NT2/D1 (cell line): ENCODE measurements at regions not wholly inside any gene's neighbourhood (a gene's known extent, or its start where the extent isn't known, plus 50 kb on each side); places are given as distances from the start of the nearest gene placed in this dataset.

ENCODE experiments used
- SUZ12 ChIP-seq: IDR thresholded peaks from 2 replicates; pipeline ENCODE4 v1.6.1; 2011; ENCODE audit not compliant: insufficient read length, insufficient read depth; ENCODE audit errors: extremely low read depth
- YY1 ChIP-seq: IDR thresholded peaks from 2 replicates; pipeline ENCODE4 v1.6.1; 2011; ENCODE audit not compliant: insufficient read length, insufficient read depth

GRCh38 chr6:786946-787763 is 94.2 kb upstream of the EXOC2 start:
- TF ChIP-seq SUZ12: no peak
- no peak for TF ChIP-seq YY1
